SKM-1 (cell line): ENCODE measurements at regions not wholly inside any gene's neighbourhood (a gene's known extent, or its start where the extent isn't known, plus 50 kb on each side); places are given as distances from the start of the nearest gene placed in this dataset.
"Not testable (repeated sequence)": the region's sequence is repeated elsewhere in the genome, so short reads cannot be mapped to it uniquely, and the experiment has no call there.

ENCODE experiments used
- DNase-seq: peaks from one replicate; lab custom pipeline; 2025; ENCODE audit not compliant: unreplicated experiment; lab: John Stamatoyannopoulos, UW

GRCh38 chr18:79595876-79596374 is 83.7 kb upstream of the CTDP1 start:
- no peak for DNase-seq

GRCh38 chr18:79596446-79597175 is 83.0 kb upstream of the CTDP1 start:
- DNase-seq, result no peak

- no peak for DNase-seq
Observed at GRCh38 chr18:79597176-79597830, 82.3 kb upstream of the CTDP1 start.

- DNase-seq, result no peak
Observed at GRCh38 chr18:79597831-79598632, 81.6 kb upstream of the CTDP1 start.

GRCh38 chr18:79598633-79599175 is 80.9 kb upstream of the CTDP1 start:
- no peak for DNase-seq

GRCh38 chr18:79599441-79599931 is 80.1 kb upstream of the CTDP1 start:
- DNase-seq, result no peak

GRCh38 chr18:79600141-79600540 is 79.5 kb upstream of the CTDP1 start:
- no peak for DNase-seq

- DNase-seq, result no peak
Observed at GRCh38 chr18:79600596-79600995, 79.0 kb upstream of the CTDP1 start.

- DNase-seq, result no peak
Observed at GRCh38 chr18:79601234-79601633, 78.4 kb upstream of the CTDP1 start.

GRCh38 chr18:79603321-79604204 is 76.0 kb upstream of the CTDP1 start:
- no peak for DNase-seq

GRCh38 chr18:79604205-79604912 is 75.2 kb upstream of the CTDP1 start:
- DNase-seq, result no peak

GRCh38 chr18:79604913-79605880 is 74.4 kb upstream of the CTDP1 start:
- no peak for DNase-seq

- DNase-seq, result not testable (repeated sequence)
Observed at GRCh38 chr18:79606071-79606470, 73.5 kb upstream of the CTDP1 start.

- no peak for DNase-seq
Observed at GRCh38 chr18:79606621-79607331, 72.8 kb upstream of the CTDP1 start.

GRCh38 chr18:79607361-79607952 is 72.1 kb upstream of the CTDP1 start:
- DNase-seq, result no peak

GRCh38 chr18:79608069-79608468 is 71.5 kb upstream of the CTDP1 start:
- DNase-seq, result no peak

GRCh38 chr18:79608535-79608934 is 71.1 kb upstream of the CTDP1 start:
- DNase-seq, result no peak
